Left ventricle myocardium inferior (tissue), 1 donor: ENCODE measurements at regions not wholly inside any gene's neighbourhood (a gene's known extent, or its start where the extent isn't known, plus 50 kb on each side); places are given as distances from the start of the nearest gene placed in this dataset.

Source experiments
- DNase-seq: peaks from one replicate; pipeline ENCODE4 v3.0.0-alpha.2; 2020
- H3K27ac ChIP-seq: fragments of 200-600 bp; replicated peaks from 2 replicates; pipeline ENCODE4 v1.8.0; 2021
- H3K27me3 ChIP-seq: fragments of 200-600 bp; 2 replicates; pipeline ENCODE4 v1.8.0; 2021; ENCODE audit warnings: low read depth
- H3K36me3 ChIP-seq: fragments of 200-600 bp; 2 replicates; pipeline ENCODE4 v1.8.0; 2021
- H3K4me1 ChIP-seq: fragments of 200-600 bp; 2 replicates; pipeline ENCODE4 v1.8.0; 2021
- H3K4me3 ChIP-seq: fragments of 200-600 bp; 2 replicates; pipeline ENCODE4 v1.8.0; 2021; ENCODE audit warnings: mild to moderate bottlenecking, moderate library complexity
- H3K9me3 ChIP-seq: fragments of 200-600 bp; replicated peaks from 2 replicates; pipeline ENCODE4 v1.8.0; 2021
- CTCF ChIP-seq: fragments of 200-600 bp; IDR thresholded peaks from 2 replicates; pipeline ENCODE4 v1.8.0; 2021; ENCODE audit warnings: antibody characterized with exemption, mild to moderate bottlenecking, borderline replicate concordance
- intact Hi-C: fragments of 100-400 bp; cut with micrococcal nuclease; formaldehyde crosslinking; loops from one replicate; pipeline ENCODE4 v1.11.0; 2022
- donor health status: DM: no; HTN: yes; CAD: no; lungs with severe emphysema.

- TF ChIP-seq CTCF = no peak
- no peak overlapping the region for H3K27ac ChIP-seq
- intact Hi-C loops = no loop called here
- no peaks in the 10 kb centered on the region for H3K27me3 ChIP-seq
- no peak for DNase-seq
- H3K36me3 ChIP-seq = no peaks in the 10 kb centered on the region
- peaks cover 6% of the 10 kb centered on the region for H3K4me1 ChIP-seq
- no peaks in the 10 kb centered on the region for H3K9me3 ChIP-seq
- no peak overlapping the region for H3K4me3 ChIP-seq
Observed at GRCh38 chr3:102741694-102742093, 306.9 kb downstream of the ZPLD1 start.

- intact Hi-C loops = no loop called here
- no peak overlapping the region for H3K4me3 ChIP-seq
- no peak overlapping the region for H3K27ac ChIP-seq
- no peaks in the 10 kb centered on the region for H3K4me1 ChIP-seq
- TF ChIP-seq CTCF = no peak
- no peaks in the 10 kb centered on the region for H3K36me3 ChIP-seq
- no peaks in the 10 kb centered on the region for H3K27me3 ChIP-seq
- DNase-seq = no peak
- no peaks in the 10 kb centered on the region for H3K9me3 ChIP-seq
Observed at GRCh38 chr3:102745881-102746280, 311.1 kb downstream of the ZPLD1 start.

- Histone ChIP-seq H3K36me3 (no peaks in the 10 kb centered on the region), H3K4me1 (no peaks in the 10 kb centered on the region), H3K27ac (no peak overlapping the region), H3K4me3 (no peak overlapping the region), H3K9me3 (no peaks in the 10 kb centered on the region), H3K27me3 (no peaks in the 10 kb centered on the region)
- DNase-seq = no peak
- intact Hi-C loops = no loop called here
- no peak for TF ChIP-seq CTCF
Observed at GRCh38 chr3:102747611-102748010, 312.8 kb downstream of the ZPLD1 start.

- intact Hi-C loops = no loop called here
- no peak overlapping the region for H3K27ac ChIP-seq
- H3K36me3 ChIP-seq = no peaks in the 10 kb centered on the region
- H3K9me3 ChIP-seq = no peaks in the 10 kb centered on the region
- DNase-seq = no peak
- H3K4me1 ChIP-seq = no peaks in the 10 kb centered on the region
- TF ChIP-seq CTCF = no peak
- no peaks in the 10 kb centered on the region for H3K27me3 ChIP-seq
- H3K4me3 ChIP-seq = no peak overlapping the region
Observed at GRCh38 chr3:102748646-102749045, 313.8 kb downstream of the ZPLD1 start.

- no peak overlapping the region for H3K27ac ChIP-seq
- no peak for DNase-seq
- no peak for TF ChIP-seq CTCF
- H3K4me1 ChIP-seq = no peaks in the 10 kb centered on the region
- H3K36me3 ChIP-seq = no peaks in the 10 kb centered on the region
- H3K4me3 ChIP-seq = no peak overlapping the region
- no peaks in the 10 kb centered on the region for H3K9me3 ChIP-seq
- intact Hi-C loops = no loop called here
- H3K27me3 ChIP-seq = no peaks in the 10 kb centered on the region
Observed at GRCh38 chr3:102750322-102750721, 315.5 kb downstream of the ZPLD1 start.

GRCh38 chr3:102753901-102754300 lies 319.1 kb downstream of the ZPLD1 start:
- H3K27me3 ChIP-seq = no peaks in the 10 kb centered on the region
- H3K9me3 ChIP-seq = peaks cover 6% of the 10 kb centered on the region
- intact Hi-C loops = no loop called here
- H3K4me1 ChIP-seq = no peaks in the 10 kb centered on the region
- H3K4me3 ChIP-seq = no peak overlapping the region
- H3K27ac ChIP-seq = no peak overlapping the region
- DNase-seq = no peak
- TF ChIP-seq CTCF = no peak
- no peaks in the 10 kb centered on the region for H3K36me3 ChIP-seq
